GM23248 (cell line): ENCODE measurements at regions not wholly inside any gene's neighbourhood (a gene's known extent, or its start where the extent isn't known, plus 50 kb on each side); places are given as distances from the start of the nearest gene placed in this dataset.

Experiments
- DNase-seq: peaks from one replicate; pipeline ENCODE4 v3.0.0-alpha.2; 2015
- H2AFZ ChIP-seq: fragments of 200-600 bp; sonication (generic); 2 replicates; pipeline ENCODE4 v1.6.1; 2016; ENCODE audit warnings: antibody characterized with exemption
- H3F3A ChIP-seq: fragments of 200-600 bp; sonication (generic); 2 replicates; pipeline ENCODE4 v1.6.1; 2016; ENCODE audit warnings: mild to moderate bottlenecking, antibody characterized with exemption, mixed run types; ENCODE audit not compliant: insufficient read depth
- H3K27ac ChIP-seq: fragments of 200-600 bp; sonication (generic); 2 replicates; pipeline ENCODE4 v1.5.1; 2016; ENCODE audit warnings: mild to moderate bottlenecking
- H3K27me3 ChIP-seq: fragments of 200-600 bp; sonication (generic); replicated peaks from 2 replicates; pipeline ENCODE4 v1.6.1; 2016; ENCODE audit warnings: mild to moderate bottlenecking; ENCODE audit not compliant: insufficient read depth
- H3K36me3 ChIP-seq: fragments of 200-600 bp; sonication (generic); 2 replicates; pipeline ENCODE4 v1.6.1; 2016; ENCODE audit warnings: low read depth, mild to moderate bottlenecking
- H3K4me1 ChIP-seq: fragments of 200-600 bp; sonication (generic); 2 replicates; pipeline ENCODE4 v1.6.1; 2016; ENCODE audit warnings: mild to moderate bottlenecking; ENCODE audit not compliant: insufficient read depth
- H3K4me2 ChIP-seq: fragments of 200-600 bp; sonication (generic); one replicate; pipeline ENCODE4 v1.6.1; 2016; ENCODE audit warnings: mild to moderate bottlenecking; ENCODE audit not compliant: unreplicated experiment
- H3K4me3 ChIP-seq: fragments of 200-600 bp; sonication (generic); 2 replicates; pipeline ENCODE4 v1.5.1; 2016; ENCODE audit warnings: mild to moderate bottlenecking
- H3K79me2 ChIP-seq: fragments of 200-600 bp; sonication (generic); 2 replicates; pipeline ENCODE4 v1.6.1; 2016; ENCODE audit warnings: mild to moderate bottlenecking; ENCODE audit not compliant: insufficient read depth
- H3K9ac ChIP-seq: fragments of 200-600 bp; sonication (generic); 2 replicates; pipeline ENCODE4 v1.6.1; 2016; ENCODE audit warnings: mild to moderate bottlenecking
- H3K9me2 ChIP-seq: fragments of 200-600 bp; sonication (generic); 2 replicates; pipeline ENCODE4 v1.6.1; 2016; ENCODE audit warnings: mixed run types, mild to moderate bottlenecking, moderate library complexity; ENCODE audit not compliant: insufficient read depth
- H3K9me3 ChIP-seq: fragments of 200-600 bp; sonication (generic); one replicate; pipeline ENCODE4 v1.6.1; 2017; ENCODE audit warnings: low read depth
- H4K20me1 ChIP-seq: fragments of 200-600 bp; sonication (generic); 2 replicates; pipeline ENCODE4 v1.6.0; 2016; ENCODE audit not compliant: insufficient read depth
- EZH2 ChIP-seq: fragments of 200-600 bp; sonication (generic); IDR thresholded peaks from 2 replicates; pipeline ENCODE4 v1.6.1; 2018; ENCODE audit warnings: antibody characterized with exemption, mild to moderate bottlenecking; ENCODE audit not compliant: insufficient read depth, poor library complexity, severe bottlenecking
- EZH2phosphoT487 ChIP-seq: fragments of 200-600 bp; sonication (generic); IDR thresholded peaks from 2 replicates; pipeline ENCODE4 v1.6.1; 2018; ENCODE audit warnings: antibody characterized with exemption, moderate library complexity, mild to moderate bottlenecking, low read depth; ENCODE audit not compliant: insufficient read depth
- WGBS, 2 experiments: methylation state at CpG; one replicate each; pipeline ENCODE4 v1.1.6; 2015 to 2017; ENCODE audit warnings: low lambda C conversion rate in 2 of 2, low coverage in 1 of 2; ENCODE audit errors: missing lambda C conversion rate in 2 of 2; 5-methylcytosine and 5-hydroxymethylcytosine counted together
- in situ Hi-C: fragments of 300-500 bp; cut with MboI; formaldehyde crosslinking; loops from 2 replicates; pipeline ENCODE4 v1.15.0; 2020

DNA sequence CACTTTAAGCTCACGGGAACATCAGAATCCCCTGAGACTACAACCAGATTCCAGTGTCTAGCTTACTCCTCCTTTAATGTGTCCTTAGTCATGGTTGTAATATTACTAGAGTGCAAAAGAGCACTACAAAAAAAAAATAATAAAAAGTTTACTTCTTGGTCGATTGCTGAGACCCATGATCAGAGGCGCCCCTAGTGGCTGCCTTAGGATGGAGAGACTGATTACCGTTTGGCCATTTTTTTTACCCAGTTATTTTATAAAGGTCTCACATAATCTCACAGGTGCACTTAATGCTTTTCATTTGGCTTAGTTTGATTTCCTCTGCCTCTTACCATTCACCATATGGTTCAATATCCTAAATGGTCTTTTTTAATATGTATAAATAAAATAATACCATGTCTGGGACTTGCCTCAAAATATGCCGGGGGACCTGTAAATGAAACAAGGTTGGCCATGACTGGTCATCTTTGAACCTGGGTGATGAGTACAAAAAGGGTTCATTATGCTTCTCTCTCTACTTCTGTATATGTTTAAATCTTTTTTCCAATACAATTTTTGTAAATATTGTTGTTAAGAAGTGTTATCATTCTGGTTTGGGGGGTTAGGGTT, 331.5 kb upstream of the NFE2L3 start:
- Histone ChIP-seq H4K20me1 (no peaks in the 10 kb centered on the region), H3K27me3 (peaks cover 10% of the 10 kb centered on the region), H3F3A (no peaks in the 10 kb centered on the region), H3K9me2 (no peaks in the 10 kb centered on the region), H3K4me2 (no peak overlapping the region), H2AFZ (no peak overlapping the region), H3K9ac (no peak overlapping the region), H3K36me3 (no peaks in the 10 kb centered on the region), H3K9me3 (no peaks in the 10 kb centered on the region), H3K79me2 (no peaks in the 10 kb centered on the region), H3K4me3 (no peak overlapping the region), H3K4me1 (no peaks in the 10 kb centered on the region), H3K27ac (no peak overlapping the region)
- WGBS, 2 experiments, result 68 to 71% methylated on average over 5 of the region's 5 CpGs
- DNase-seq, result peak; percentile 37
- in situ Hi-C loops, result no loop called here
- TF ChIP-seq EZH2phosphoT487 (no peak), EZH2 (no peak)

DNA sequence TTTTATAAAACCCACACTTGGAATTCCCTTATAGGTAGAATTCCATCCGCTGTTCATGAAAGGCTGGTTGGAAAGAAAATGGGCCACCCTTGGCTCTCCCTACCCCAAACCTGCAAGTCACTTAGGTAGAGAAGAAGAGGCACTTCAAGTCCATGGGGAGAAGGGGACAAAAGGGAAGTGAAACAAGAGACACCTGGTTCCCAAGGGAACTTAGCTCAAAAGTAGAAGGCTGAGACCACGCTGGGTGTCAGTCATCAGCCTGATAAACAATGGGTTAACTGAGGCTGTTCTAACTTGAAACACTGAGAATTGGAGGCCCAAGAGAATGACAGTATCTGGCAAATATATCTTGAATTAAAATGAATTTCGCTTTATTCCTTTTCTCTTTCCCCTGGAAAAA, 330.8 kb upstream of the NFE2L3 start:
- 62 to 63% methylated on average over 3 of the region's 3 CpGs for WGBS, 2 experiments
- Histone ChIP-seq H2AFZ (no peak overlapping the region), H3K9me3 (no peaks in the 10 kb centered on the region), H3K4me3 (no peak overlapping the region), H3K27me3 (peaks cover 10% of the 10 kb centered on the region), H4K20me1 (no peaks in the 10 kb centered on the region), H3K36me3 (no peaks in the 10 kb centered on the region), H3K4me2 (no peak overlapping the region), H3K4me1 (no peaks in the 10 kb centered on the region), H3K27ac (no peak overlapping the region), H3K9ac (no peak overlapping the region), H3K79me2 (no peaks in the 10 kb centered on the region), H3K9me2 (no peaks in the 10 kb centered on the region), H3F3A (no peaks in the 10 kb centered on the region)
- in situ Hi-C loops, result no loop called here
- no peak for DNase-seq
- TF ChIP-seq EZH2 (no peak), EZH2phosphoT487 (no peak)

DNA sequence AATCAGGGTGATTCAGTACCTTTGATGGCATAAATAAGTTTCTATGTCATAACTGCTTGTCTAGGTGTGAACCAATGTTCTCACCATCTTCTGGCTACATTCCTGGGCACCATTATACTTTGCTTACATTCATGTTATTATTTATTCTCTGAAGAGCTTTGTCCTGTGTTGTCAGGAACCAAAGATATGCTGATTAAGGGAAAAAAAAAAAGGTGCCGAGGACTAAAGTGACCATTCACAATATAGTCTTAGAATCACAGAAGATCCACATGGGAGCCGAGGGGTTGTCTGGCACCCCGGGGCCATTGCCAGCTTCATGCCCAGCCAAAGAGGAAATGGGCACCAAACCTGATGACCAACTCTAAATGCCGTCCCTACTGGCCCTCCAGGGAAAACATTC, 329.2 kb upstream of the NFE2L3 start:
- Histone ChIP-seq H3K9me2 (no peaks in the 10 kb centered on the region), H3K27ac (no peak overlapping the region), H3K4me3 (no peak overlapping the region), H3K27me3 (peaks cover 10% of the 10 kb centered on the region), H3K9me3 (no peaks in the 10 kb centered on the region), H3K36me3 (no peaks in the 10 kb centered on the region), H3K4me2 (no peak overlapping the region), H3K79me2 (no peaks in the 10 kb centered on the region), H2AFZ (no peak overlapping the region), H3K9ac (no peak overlapping the region), H4K20me1 (no peaks in the 10 kb centered on the region), H3F3A (no peaks in the 10 kb centered on the region), H3K4me1 (no peaks in the 10 kb centered on the region)
- TF ChIP-seq EZH2 (no peak), EZH2phosphoT487 (no peak)
- DNase-seq, result no peak
- WGBS, 2 experiments, result 53 to 61% methylated on average over 4 of the region's 4 CpGs
- in situ Hi-C loops, result no loop called here

DNA sequence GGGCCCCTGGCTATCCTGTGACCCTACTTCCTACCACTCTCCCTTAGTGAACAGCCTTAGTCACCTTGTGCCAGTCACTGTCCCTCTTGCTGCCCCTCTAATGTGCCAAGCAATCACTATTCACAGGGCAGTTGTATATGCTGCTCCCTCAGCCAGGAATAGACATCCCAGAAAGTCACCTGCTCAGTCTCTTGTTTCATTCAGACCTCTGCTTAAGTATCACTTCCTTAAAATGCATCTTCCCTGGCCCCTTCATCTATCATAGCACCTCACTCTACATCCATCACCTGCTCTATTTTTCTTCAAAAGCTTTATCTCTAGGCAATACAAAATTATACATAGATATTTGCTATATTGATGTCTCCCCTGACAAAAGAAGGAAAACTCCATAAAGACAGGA, 328.4 kb upstream of the NFE2L3 start:
- TF ChIP-seq EZH2phosphoT487, result no peak
- no peak for TF ChIP-seq EZH2
- H3K9me2 ChIP-seq, result no peaks in the 10 kb centered on the region
- H4K20me1 ChIP-seq, result no peaks in the 10 kb centered on the region
- H3K9ac ChIP-seq, result no peak overlapping the region
- no peaks in the 10 kb centered on the region for H3F3A ChIP-seq
- DNase-seq, result no peak
- no peaks in the 10 kb centered on the region for H3K9me3 ChIP-seq
- H3K4me2 ChIP-seq, result no peak overlapping the region
- no peaks in the 10 kb centered on the region for H3K79me2 ChIP-seq
- no peak overlapping the region for H3K4me3 ChIP-seq
- H3K27me3 ChIP-seq, result peaks cover 10% of the 10 kb centered on the region
- H3K36me3 ChIP-seq, result no peaks in the 10 kb centered on the region
- in situ Hi-C loops, result no loop called here
- H3K4me1 ChIP-seq, result no peaks in the 10 kb centered on the region
- no peak overlapping the region for H3K27ac ChIP-seq
- no peak overlapping the region for H2AFZ ChIP-seq

DNA sequence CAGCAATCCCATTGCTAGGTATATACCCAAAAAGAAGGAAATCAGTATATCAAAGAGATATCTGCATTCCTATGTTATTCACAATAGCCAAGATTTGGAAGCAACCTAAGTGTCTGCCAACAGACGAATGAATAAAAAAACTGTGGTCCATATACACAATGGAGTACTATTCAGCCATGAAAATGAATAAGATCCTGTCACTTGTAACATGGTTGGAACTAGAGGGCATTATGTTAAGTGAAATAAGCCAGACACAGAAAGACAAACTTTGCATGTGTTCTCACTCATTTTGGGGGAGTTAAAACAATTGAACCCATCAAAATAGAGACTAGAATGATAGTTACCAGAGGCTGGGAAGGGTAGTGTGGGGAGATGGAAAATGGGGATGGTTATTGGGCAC, 323.5 kb upstream of the NFE2L3 start:
- TF ChIP-seq EZH2phosphoT487 (no peak), EZH2 (no peak)
- Histone ChIP-seq H3K27ac (no peak overlapping the region), H3K9me2 (no peaks in the 10 kb centered on the region), H4K20me1 (no peaks in the 10 kb centered on the region), H3K4me1 (no peaks in the 10 kb centered on the region), H3F3A (no peaks in the 10 kb centered on the region), H3K79me2 (no peaks in the 10 kb centered on the region), H3K9me3 (no peaks in the 10 kb centered on the region), H3K4me3 (no peak overlapping the region), H2AFZ (no peak overlapping the region), H3K36me3 (no peaks in the 10 kb centered on the region), H3K27me3 (peaks cover 10% of the 10 kb centered on the region), H3K4me2 (no peak overlapping the region), H3K9ac (no peak overlapping the region)
- no peak for DNase-seq
- in situ Hi-C loops, result no loop called here
- 30 to 56% methylated on average over 1 of the region's 1 CpG for WGBS, 2 experiments
